ENCODE measurements at regions not wholly inside any gene's neighbourhood (a gene's known extent, or its start where the extent isn't known, plus 50 kb on each side); places are given as distances from the start of the nearest gene placed in this dataset.

DNA sequence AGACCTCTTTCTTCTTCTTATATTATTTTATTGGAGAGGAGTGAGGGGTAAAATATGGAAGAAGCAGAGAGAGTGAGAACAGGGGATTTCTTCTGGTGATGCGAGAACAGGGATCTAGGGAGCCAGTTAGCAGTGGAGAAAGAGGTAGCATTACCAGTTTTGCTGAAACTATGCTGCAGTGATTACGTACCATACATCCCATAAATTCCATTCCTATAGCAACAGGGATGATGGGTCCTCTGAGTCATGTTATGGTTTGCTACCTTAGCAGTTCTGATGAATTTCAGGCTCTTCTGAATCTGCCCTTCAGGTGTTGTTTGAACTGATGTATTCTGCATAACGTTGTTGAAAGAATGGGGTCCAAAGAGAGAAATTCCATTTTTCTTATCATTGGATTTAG, 625.4 kb upstream of the LRFN5 start:
- TF ChIP-seq SIN3A (IDR thresholded peaks at IDR 0.05; ENCODE audit: borderline replicate concordance, insufficient read depth, low read length) = no peak
- no peak for TF ChIP-seq REST (IDR thresholded peaks at IDR 0.05; ENCODE audit: insufficient read depth in 1 of 2, low read depth in 2 of 2, low read length in 2 of 2)
- TF ChIP-seq FOXP2 (optimal IDR thresholded peaks at IDR 0.05; ENCODE audit: borderline replicate concordance, extremely low read depth, extremely low read length, insufficient read depth) = no peak
- no peak for TF ChIP-seq TAF1 (IDR thresholded peaks at IDR 0.05; ENCODE audit: borderline replicate concordance, insufficient read depth, low read length)
- no peak for TF ChIP-seq POLR2AphosphoS5 (IDR thresholded peaks at IDR 0.05; ENCODE audit: low read depth, low read length)

DNA sequence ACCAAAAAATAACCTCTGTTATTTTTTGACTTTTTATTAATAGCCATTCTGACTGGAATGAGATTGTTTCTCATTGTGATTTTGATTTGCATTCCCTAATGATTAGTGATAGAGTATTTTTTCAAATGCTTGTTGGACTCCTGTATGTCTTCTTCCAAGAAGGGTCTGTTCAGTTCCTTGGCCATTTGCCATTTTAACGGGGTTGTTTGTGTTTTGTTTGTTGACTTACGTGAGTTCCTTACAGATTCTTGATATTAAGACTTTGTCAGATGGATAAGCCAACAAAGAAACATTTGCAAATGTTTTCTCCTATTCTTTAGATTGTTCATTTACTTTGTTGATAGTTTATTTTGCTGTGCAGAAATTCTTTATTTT, 651.6 kb upstream of the LRFN5 start:
- TF ChIP-seq POLR2AphosphoS5 (IDR thresholded peaks at IDR 0.05; ENCODE audit: low read depth, low read length) = no peak
- no peak for TF ChIP-seq REST (IDR thresholded peaks at IDR 0.05; ENCODE audit: insufficient read depth in 1 of 2, low read depth in 2 of 2, low read length in 2 of 2)
- TF ChIP-seq TAF1 (IDR thresholded peaks at IDR 0.05; ENCODE audit: borderline replicate concordance, insufficient read depth, low read length) = no peak
- TF ChIP-seq FOXP2 (optimal IDR thresholded peaks at IDR 0.05; ENCODE audit: borderline replicate concordance, extremely low read depth, extremely low read length, insufficient read depth) = no peak
- no peak for TF ChIP-seq SIN3A (IDR thresholded peaks at IDR 0.05; ENCODE audit: borderline replicate concordance, insufficient read depth, low read length)

DNA sequence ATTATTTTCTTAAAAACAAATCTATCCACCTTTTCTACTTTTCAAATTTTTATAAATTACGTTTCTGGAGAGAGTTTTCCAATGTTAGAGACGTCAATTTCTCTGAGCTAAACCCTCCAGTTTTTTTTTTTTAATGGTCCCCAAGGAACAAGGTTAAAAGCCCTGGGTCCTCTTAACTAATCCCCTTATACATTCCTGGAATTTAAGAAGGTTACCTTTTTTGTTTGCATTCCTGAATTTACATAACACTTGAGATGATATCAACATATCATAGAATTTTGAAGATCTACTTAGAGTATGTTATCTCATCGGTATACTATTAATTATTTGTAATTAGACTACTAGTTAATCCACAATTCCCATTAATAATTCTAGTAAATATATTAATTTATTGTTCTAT, 662.2 kb upstream of the LRFN5 start:
- TF ChIP-seq REST (IDR thresholded peaks at IDR 0.05; ENCODE audit: insufficient read depth in 1 of 2, low read depth in 2 of 2, low read length in 2 of 2) (no peak), SIN3A (IDR thresholded peaks at IDR 0.05; ENCODE audit: borderline replicate concordance, insufficient read depth, low read length) (no peak)

GRCh38 chr14:40936861-40937260, 669.8 kb upstream of the LRFN5 start:
- TF ChIP-seq POLR2AphosphoS5 (IDR thresholded peaks at IDR 0.05; ENCODE audit: low read depth, low read length) (no peak), TAF1 (IDR thresholded peaks at IDR 0.05; ENCODE audit: borderline replicate concordance, insufficient read depth, low read length) (no peak), FOXP2 (optimal IDR thresholded peaks at IDR 0.05; ENCODE audit: borderline replicate concordance, extremely low read depth, extremely low read length, insufficient read depth) (no peak), SIN3A (IDR thresholded peaks at IDR 0.05; ENCODE audit: borderline replicate concordance, insufficient read depth, low read length) (no peak), REST (IDR thresholded peaks at IDR 0.05; ENCODE audit: insufficient read depth in 1 of 2, low read depth in 2 of 2, low read length in 2 of 2) (no peak)

DNA sequence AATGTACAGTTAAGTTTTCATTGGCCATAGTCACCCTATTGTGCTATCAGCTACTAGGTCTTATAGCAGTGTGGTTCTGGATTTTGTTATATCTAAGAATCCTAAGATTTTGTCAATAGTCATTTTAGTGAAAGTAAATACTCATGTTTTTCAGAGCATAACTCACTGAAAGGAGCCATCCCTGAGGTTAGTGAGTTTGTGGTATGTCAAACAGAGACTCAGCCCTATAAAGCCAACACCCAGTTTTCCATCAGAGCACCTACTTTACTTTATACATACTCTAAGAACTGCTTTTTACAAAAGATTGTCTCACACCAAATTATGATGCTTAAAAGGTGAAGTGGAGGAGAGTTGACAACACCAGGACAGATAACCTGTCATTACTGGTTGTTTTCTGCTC, 686.3 kb upstream of the LRFN5 start:
- no peak for TF ChIP-seq POLR2AphosphoS5 (IDR thresholded peaks at IDR 0.05; ENCODE audit: low read depth, low read length)
- TF ChIP-seq FOXP2 (optimal IDR thresholded peaks at IDR 0.05; ENCODE audit: borderline replicate concordance, extremely low read depth, extremely low read length, insufficient read depth) = no peak
- no peak for TF ChIP-seq REST (IDR thresholded peaks at IDR 0.05; ENCODE audit: insufficient read depth in 1 of 2, low read depth in 2 of 2, low read length in 2 of 2)
- no peak for TF ChIP-seq TAF1 (IDR thresholded peaks at IDR 0.05; ENCODE audit: borderline replicate concordance, insufficient read depth, low read length)
- TF ChIP-seq SIN3A (IDR thresholded peaks at IDR 0.05; ENCODE audit: borderline replicate concordance, insufficient read depth, low read length) = no peak

All from PFSK-1 (cell line).